Spinal cord (tissue), 9 donors: ENCODE measurements at regions not wholly inside any gene's neighbourhood (a gene's known extent, or its start where the extent isn't known, plus 50 kb on each side); places are given as distances from the start of the nearest gene placed in this dataset.
A peak's percentile ranks its signal among the peaks of the same experiment; 100 is the strongest.

Experiments
- DNase-seq, 6 donors: peaks; one replicate each; pipeline versions ENCODE4 v3.0.0 to v3.0.0-alpha.2; 2013 to 2015; ENCODE audit warnings: low spot score in 6 of 6, low read depth in 4 of 6
- H3K27ac ChIP-seq: one replicate; pipeline ENCODE4 v1.5.1; 2013; ENCODE audit warnings: low read depth, low read length, control low read depth
- H3K27me3 ChIP-seq: one replicate; pipeline ENCODE4 v1.6.1; 2013; ENCODE audit warnings: low read length; ENCODE audit not compliant: control insufficient read depth, insufficient read depth
- H3K36me3 ChIP-seq: one replicate; pipeline ENCODE4 v1.6.1; 2013; ENCODE audit warnings: low read length; ENCODE audit not compliant: control insufficient read depth, insufficient read depth
- H3K4me1 ChIP-seq: one replicate; pipeline ENCODE4 v1.6.1; 2013; ENCODE audit warnings: low read length; ENCODE audit not compliant: control insufficient read depth, insufficient read depth
- H3K4me3 ChIP-seq: one replicate; pipeline ENCODE4 v1.5.1; 2013; ENCODE audit warnings: low read depth, low read length, control low read depth
- H3K9me3 ChIP-seq: one replicate; pipeline ENCODE4 v1.6.1; 2013; ENCODE audit warnings: low read length; ENCODE audit not compliant: control insufficient read depth, insufficient read depth
- WGBS: methylation state at CpG from one replicate; pipeline ENCODE4 v1.1.5; 2013; ENCODE audit warnings: missing lambda C conversion rate; ENCODE audit not compliant: insufficient coverage; 5-methylcytosine and 5-hydroxymethylcytosine counted together
- donor health status: healthy.

- H3K4me1 ChIP-seq = no peaks in the 10 kb centered on the region
- H3K9me3 ChIP-seq = no peaks in the 10 kb centered on the region
- no peaks in the 10 kb centered on the region for H3K36me3 ChIP-seq
- no CpG with 5 or more reads among the region's 2 CpGs for WGBS
- no peak for DNase-seq
- no peak overlapping the region for H3K27ac ChIP-seq
- H3K27me3 ChIP-seq = no peaks in the 10 kb centered on the region
- H3K4me3 ChIP-seq = no peak overlapping the region
These were observed 107.2 kb downstream of the RCN1 start for GRCh38 chr11:32198053-32198452.

- Histone ChIP-seq H3K9me3 (no peaks in the 10 kb centered on the region), H3K27me3 (no peaks in the 10 kb centered on the region), H3K27ac (no peak overlapping the region), H3K36me3 (no peaks in the 10 kb centered on the region), H3K4me3 (no peak overlapping the region), H3K4me1 (no peaks in the 10 kb centered on the region)
- DNase-seq = peak in 1 of 6 donors; percentile 86
- WGBS = 69% methylated on average over 11 of the region's 19 CpGs
These were observed 109.4 kb downstream of the RCN1 start for GRCh38 chr11:32200136-32200847.

GRCh38 chr11:32204751-32205150 lies 113.9 kb downstream of the RCN1 start:
- Histone ChIP-seq H3K27me3 (no peaks in the 10 kb centered on the region), H3K4me3 (no peak overlapping the region), H3K9me3 (no peaks in the 10 kb centered on the region), H3K27ac (no peak overlapping the region), H3K4me1 (no peaks in the 10 kb centered on the region), H3K36me3 (no peaks in the 10 kb centered on the region)
- WGBS = 74% methylated on average over 5 of the region's 5 CpGs
- DNase-seq = no peak

GRCh38 chr11:32210556-32210955 lies 119.7 kb downstream of the RCN1 start:
- no peak overlapping the region for H3K27ac ChIP-seq
- H3K4me1 ChIP-seq = no peaks in the 10 kb centered on the region
- no peak overlapping the region for H3K4me3 ChIP-seq
- H3K27me3 ChIP-seq = no peaks in the 10 kb centered on the region
- no peaks in the 10 kb centered on the region for H3K9me3 ChIP-seq
- no peaks in the 10 kb centered on the region for H3K36me3 ChIP-seq
- peak in 2 of 6 donors; percentile 12 to 43 for DNase-seq
- WGBS = 40% methylated on average over 3 of the region's 6 CpGs

- 42% methylated on average over 5 of the region's 5 CpGs for WGBS
- peak in 2 of 6 donors; percentile 10 to 72 for DNase-seq
- H3K36me3 ChIP-seq = no peaks in the 10 kb centered on the region
These were observed 122.3 kb downstream of the RCN1 start for GRCh38 chr11:32213223-32213622.

GRCh38 chr11:32215157-32215556 lies 124.3 kb downstream of the RCN1 start:
- no peak overlapping the region for H3K4me3 ChIP-seq
- H3K9me3 ChIP-seq = no peaks in the 10 kb centered on the region
- H3K27me3 ChIP-seq = no peaks in the 10 kb centered on the region
- WGBS = 100% methylated on average over 1 of the region's 1 CpG
- no peak for DNase-seq
- no peaks in the 10 kb centered on the region for H3K36me3 ChIP-seq
- no peak overlapping the region for H3K27ac ChIP-seq
- H3K4me1 ChIP-seq = no peaks in the 10 kb centered on the region

More at GRCh38 chr11:32213223-32213622, 122.3 kb downstream of the RCN1 start:
- Histone ChIP-seq H3K9me3 (no peaks in the 10 kb centered on the region), H3K27ac (no peak overlapping the region), H3K4me3 (no peak overlapping the region), H3K27me3 (no peaks in the 10 kb centered on the region), H3K4me1 (no peaks in the 10 kb centered on the region)

- no peak overlapping the region for H3K4me3 ChIP-seq
- peak in 1 of 6 donors; percentile 68 for DNase-seq
- 93% methylated on average over 2 of the region's 4 CpGs for WGBS
- no peaks in the 10 kb centered on the region for H3K4me1 ChIP-seq
- H3K27ac ChIP-seq = no peak overlapping the region
- no peaks in the 10 kb centered on the region for H3K9me3 ChIP-seq
- H3K27me3 ChIP-seq = no peaks in the 10 kb centered on the region
- H3K36me3 ChIP-seq = no peaks in the 10 kb centered on the region
These were observed 125.9 kb downstream of the RCN1 start for GRCh38 chr11:32216749-32217148.

GRCh38 chr11:32219320-32219719 lies 128.4 kb downstream of the RCN1 start:
- no peaks in the 10 kb centered on the region for H3K9me3 ChIP-seq
- H3K27ac ChIP-seq = no peak overlapping the region
- DNase-seq = no peak
- no peaks in the 10 kb centered on the region for H3K36me3 ChIP-seq
- no peak overlapping the region for H3K4me3 ChIP-seq
- no peaks in the 10 kb centered on the region for H3K27me3 ChIP-seq
- H3K4me1 ChIP-seq = no peaks in the 10 kb centered on the region
- 89% methylated on average over 7 of the region's 7 CpGs for WGBS

- Histone ChIP-seq H3K4me3 (no peak overlapping the region), H3K36me3 (no peaks in the 10 kb centered on the region), H3K27me3 (no peaks in the 10 kb centered on the region), H3K27ac (no peak overlapping the region), H3K4me1 (no peaks in the 10 kb centered on the region), H3K9me3 (no peaks in the 10 kb centered on the region)
- no peak for DNase-seq
- WGBS = 86% methylated on average over 8 of the region's 14 CpGs
These were observed 130.7 kb downstream of the RCN1 start for GRCh38 chr11:32221476-32222032.

- 100% methylated on average over 1 of the region's 3 CpGs for WGBS
- no peaks in the 10 kb centered on the region for H3K9me3 ChIP-seq
- DNase-seq = no peak
These were observed 133.7 kb downstream of the RCN1 start for GRCh38 chr11:32224580-32224979.

More at GRCh38 chr11:32224580-32224979, 133.7 kb downstream of the RCN1 start:
- Histone ChIP-seq H3K27ac (no peak overlapping the region), H3K27me3 (no peaks in the 10 kb centered on the region), H3K4me3 (no peak overlapping the region), H3K36me3 (no peaks in the 10 kb centered on the region), H3K4me1 (no peaks in the 10 kb centered on the region)
